Stimulated activated CD4-positive, alpha-beta T cell treated with anti-CD3 and anti-CD28 coated beads, Interleukin-1b, Interleukin-23, amount 100 ng/mL, for 48 hours (primary cell): ENCODE measurements at regions not wholly inside any gene's neighbourhood (a gene's known extent, or its start where the extent isn't known, plus 50 kb on each side); places are given as distances from the start of the nearest gene placed in this dataset.
"Not testable (repeated sequence)": the region's sequence is repeated elsewhere in the genome, so short reads cannot be mapped to it uniquely, and the experiment has no call there.

Experiments
- DNase-seq: peaks from one replicate; pipeline ENCODE4 v3.0.0-alpha.2; 2020

- DNase-seq, result no peak
Observed at GRCh38 chr3:168738527-168739325, 643.0 kb upstream of the GOLIM4 start.

DNA sequence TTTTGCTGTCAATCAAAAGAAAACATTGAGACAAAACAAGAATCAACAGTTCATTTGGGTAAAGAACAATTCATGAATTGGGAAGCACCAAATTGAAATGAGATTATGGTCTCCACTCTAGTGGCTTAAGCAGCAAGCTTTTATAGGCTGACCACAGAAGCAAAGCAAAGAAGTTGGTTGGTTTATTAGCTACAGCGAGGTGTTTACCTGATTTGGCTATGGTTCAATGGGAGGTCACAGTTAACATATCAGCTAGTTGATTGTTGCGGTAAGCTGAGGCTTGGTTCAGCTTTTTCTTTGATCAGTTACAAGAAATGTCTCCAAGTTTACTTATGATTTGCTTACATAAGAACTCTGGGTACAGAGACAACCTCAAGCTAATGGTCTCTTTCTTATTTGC is 640.5 kb upstream of the GOLIM4 start:
- no peak for DNase-seq

DNA sequence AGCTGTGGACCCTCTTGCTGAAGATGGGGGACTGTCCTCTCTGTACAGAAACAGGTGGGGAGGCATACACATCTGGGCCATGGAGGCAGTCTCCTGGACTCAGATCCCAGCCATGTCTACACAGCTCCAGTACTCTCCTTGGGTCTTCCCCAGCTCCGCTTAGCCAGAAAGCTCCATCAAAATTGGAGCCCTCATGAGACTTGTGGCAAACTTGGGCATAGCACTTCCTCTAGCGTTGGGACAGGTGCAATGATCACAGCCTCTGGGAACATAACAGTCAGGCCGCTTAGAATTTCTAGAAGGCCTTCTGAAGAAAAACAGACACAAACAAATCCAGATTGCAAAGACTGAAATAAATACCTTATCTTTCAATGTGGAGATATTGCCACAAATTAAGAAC is 634.3 kb upstream of the GOLIM4 start:
- DNase-seq, result no peak

GRCh38 chr3:168722091-168722490 is 626.4 kb upstream of the GOLIM4 start:
- no peak for DNase-seq

- no peak for DNase-seq
Observed at GRCh38 chr3:168714609-168715240, 619.0 kb upstream of the GOLIM4 start.

- no peak for DNase-seq
Observed at GRCh38 chr3:168709073-168709472, 613.3 kb upstream of the GOLIM4 start.

DNA sequence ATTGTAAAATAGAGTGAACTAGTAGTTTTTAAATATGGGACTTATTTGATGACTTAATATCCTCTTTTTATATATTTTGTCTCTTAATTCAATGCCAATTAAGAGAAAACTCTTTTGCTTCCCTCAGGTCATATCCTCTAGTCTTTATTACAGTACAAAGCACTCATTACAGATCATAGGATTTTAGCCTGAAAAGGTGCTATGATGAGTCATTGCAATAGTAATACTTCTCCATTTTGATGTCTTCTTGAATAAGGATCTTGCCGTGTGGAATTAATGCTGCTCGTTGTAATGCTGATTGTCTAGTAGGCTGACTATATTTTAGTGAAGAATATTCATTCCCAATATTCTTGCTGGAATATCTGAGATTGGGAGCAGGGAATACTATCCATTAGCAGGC is 612.2 kb upstream of the GOLIM4 start:
- DNase-seq, result no peak

DNA sequence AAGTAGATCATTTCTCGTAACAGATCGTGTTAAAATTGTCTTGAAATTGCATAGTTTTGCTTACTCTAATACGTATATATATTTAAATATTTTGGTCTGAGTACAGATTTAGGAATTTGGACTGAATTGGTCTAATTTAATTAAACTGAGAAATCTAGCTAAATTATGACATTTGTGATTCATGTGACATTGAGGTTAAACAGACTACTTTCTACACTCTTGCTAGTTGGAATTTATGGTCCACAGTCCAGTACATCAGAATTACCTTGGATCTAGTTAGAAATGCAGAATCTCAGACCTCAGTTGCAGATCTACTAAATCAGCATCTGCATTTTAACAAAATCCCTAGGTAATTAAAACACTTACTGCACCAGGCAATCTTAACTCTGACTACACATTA is 609.7 kb upstream of the GOLIM4 start:
- no peak for DNase-seq

GRCh38 chr3:168696051-168696450 is 600.3 kb upstream of the GOLIM4 start:
- DNase-seq, result no peak

- no peak for DNase-seq
Observed at GRCh38 chr3:168693870-168694269, 598.1 kb upstream of the GOLIM4 start.

DNA sequence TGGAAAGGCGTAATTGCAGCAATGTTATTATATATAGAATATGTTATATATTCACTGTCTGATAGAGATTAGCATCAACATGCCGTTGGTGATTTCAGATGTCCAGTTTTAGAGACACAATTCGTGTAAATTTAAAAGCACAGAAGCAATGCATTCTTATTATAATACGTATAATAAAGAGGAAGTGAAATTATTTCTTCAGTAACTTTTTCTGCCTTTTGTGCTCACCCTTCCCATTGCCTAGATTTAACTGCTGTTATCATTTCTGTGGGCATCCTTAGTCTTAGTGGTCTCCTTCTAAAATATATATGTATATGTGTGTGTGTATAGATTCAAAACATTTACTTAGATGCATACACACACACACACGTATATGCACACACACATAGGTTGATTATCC is 592.5 kb upstream of the GOLIM4 start:
- DNase-seq, result no peak

GRCh38 chr3:168684519-168684918 is 588.8 kb upstream of the GOLIM4 start:
- no peak for DNase-seq

DNA sequence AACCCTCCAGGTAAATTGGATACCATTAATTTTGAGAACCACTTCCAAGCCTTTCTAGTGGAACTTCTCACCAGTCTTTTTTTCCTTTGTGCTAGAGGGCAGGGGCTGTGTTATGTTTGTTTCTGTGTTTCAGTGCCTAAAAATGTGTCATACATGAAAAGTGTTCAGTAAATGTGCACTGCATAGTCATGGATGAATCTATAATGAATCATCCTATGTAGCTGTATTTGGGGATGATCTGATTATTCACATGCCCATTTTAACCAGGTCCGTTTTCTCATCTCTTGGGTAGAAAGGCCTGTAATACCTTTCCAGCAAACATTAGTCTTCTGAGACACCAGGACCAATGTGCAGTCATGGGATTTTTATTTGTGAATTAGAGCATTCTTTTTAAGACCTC is 583.0 kb upstream of the GOLIM4 start:
- DNase-seq, result no peak

DNA sequence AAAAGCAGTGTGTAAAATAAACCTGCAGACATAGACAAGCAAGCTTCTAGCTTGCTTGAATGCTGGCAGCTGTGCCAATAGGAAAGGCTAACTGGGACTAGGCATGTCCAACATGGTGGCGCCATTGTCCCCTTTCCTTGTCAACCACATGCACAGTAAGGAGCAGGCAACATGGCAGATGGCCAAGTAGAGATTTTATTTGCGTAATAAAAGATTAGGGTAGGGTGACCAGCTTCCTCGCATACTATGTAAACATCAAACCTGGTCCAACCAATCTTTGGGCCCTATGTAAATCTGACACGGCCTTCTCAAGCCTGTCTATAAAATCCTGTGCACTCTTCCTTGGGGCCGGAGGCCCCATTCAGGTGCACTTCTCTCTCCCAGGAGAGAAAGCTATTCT is 575.4 kb upstream of the GOLIM4 start:
- no peak for DNase-seq

- not testable (repeated sequence) for DNase-seq
Observed at GRCh38 chr3:168660879-168661657, 565.3 kb upstream of the GOLIM4 start.

DNA sequence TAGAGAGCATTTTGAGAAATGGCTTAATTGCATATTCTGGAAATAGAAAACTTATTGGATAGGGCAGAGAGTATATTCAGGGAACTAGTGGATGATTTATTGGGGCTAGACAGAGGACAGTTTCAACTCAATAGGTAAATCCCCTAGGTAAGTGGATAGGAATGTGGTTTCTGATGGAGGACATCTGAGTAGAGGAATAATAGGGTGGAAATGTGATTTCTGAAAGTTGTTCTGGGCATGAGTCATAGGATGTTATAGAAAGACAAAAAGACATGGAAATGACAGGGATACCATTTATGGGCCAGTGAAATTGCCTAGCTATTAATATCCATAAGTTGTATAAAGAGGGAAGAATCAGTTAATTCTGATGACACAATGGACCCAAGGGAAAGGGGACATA is 563.3 kb upstream of the GOLIM4 start:
- DNase-seq, result no peak

DNA sequence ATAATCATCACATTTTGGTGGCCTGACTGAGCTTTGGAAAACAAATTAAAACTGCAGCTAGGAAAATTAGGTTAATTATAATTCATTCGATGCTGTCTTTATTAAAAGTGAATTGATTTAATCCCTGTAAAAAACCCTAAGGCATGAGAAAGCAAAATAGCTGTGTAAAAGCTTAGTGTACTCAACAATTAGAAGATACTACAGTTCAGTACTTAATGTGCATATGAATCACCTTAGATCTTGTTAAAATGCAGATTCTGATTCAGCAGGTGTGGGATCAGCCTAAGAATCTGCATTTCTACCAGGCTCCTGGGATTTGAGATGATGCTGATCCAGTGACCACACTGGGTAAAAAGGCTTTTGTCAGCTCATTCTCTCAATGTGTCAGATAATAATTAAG is 559.9 kb upstream of the GOLIM4 start:
- DNase-seq, result no peak

DNA sequence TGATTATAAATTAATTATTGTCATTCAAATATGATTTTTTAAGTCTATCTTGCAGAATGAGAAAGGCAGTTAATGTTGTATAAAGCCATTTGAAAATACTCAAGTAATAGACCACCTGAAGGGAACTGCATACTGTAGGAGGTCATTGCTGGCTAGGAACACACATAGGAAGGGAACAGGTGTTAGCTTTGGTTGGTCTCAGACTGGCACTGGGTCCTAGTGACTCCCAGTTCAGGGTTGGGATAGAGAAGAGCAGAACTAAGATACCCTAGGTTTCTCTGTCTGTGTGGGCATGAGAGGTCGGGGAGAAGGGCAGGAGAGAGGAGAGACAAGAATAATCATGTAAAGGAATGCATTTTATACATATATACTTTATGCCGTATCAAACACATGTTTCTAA is 559.0 kb upstream of the GOLIM4 start:
- no peak for DNase-seq

DNA sequence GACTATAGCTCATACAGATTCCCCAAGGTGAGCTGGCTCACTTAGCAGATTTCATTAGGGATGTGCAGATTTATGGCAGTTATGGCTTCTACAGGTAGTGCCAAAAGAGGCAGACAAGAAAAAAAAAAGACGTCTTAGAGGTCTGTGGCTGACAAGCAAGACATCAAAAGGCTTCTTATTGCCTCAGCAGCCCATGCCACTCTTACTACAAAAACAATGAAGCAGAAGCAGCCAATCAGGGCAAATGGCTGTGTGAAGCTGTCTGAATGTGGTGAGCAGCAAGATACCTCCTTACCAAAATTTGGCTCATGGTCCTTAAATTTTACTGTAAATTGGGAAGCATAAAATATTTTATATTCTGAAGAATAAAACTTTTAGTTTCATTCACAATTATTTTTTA is 557.5 kb upstream of the GOLIM4 start:
- DNase-seq, result no peak

DNA sequence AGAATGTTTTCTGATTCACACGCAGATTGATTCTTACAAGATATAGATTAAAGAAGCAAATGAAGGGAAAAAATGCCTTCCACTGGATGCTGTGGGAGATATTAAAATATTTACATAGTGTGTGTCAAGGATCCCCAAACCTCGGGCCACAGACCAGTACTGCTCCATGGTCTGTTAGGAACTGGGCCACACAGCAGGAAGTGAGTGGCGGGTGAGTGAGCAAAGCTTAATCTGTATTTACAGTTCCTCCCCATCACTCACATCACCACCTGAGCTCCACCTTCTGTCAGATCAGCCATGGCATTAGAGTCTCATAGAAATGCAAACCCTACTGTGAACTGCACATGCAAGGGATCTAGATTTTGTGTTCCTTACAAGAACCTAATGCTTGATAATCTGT is 552.6 kb upstream of the GOLIM4 start:
- DNase-seq, result no peak

DNA sequence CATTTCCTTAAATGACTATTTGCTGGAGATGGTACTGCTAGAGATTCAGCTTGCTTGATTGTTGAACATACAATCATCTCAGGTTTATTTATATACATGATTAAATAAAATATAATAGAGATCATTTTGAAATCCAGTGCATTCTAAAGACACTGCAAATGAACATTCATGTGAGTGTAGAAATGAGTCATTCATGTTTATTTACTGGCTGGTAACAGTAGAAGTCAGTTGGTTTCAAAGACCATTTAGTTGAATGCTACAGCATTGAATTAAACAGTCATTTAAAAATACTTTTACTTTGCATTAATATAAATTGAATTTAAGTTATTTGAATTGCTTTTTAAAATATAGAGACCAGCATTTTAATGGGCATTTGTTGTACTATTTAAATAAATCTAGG is 551.9 kb upstream of the GOLIM4 start:
- no peak for DNase-seq

GRCh38 chr3:168645180-168645579 is 549.5 kb upstream of the GOLIM4 start:
- no peak for DNase-seq

DNA sequence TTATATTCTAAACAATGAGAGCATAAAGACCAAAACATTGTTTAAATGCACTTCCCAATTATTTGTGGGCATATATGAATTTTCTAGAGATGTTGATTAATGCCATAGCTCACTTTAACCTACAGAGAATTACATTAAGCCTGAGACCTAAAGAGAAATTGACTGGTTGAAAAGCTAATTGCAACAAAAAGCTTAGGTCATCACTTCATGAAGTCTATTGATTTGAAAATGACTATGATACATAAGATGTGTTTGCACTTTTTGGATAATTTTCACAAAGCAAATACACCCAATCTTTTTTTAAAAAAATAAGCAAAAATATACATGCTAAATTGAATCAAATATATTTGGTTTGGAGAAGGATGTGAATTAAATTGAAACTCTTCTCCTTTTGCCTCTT is 532.8 kb upstream of the GOLIM4 start:
- DNase-seq, result no peak

- DNase-seq, result no peak
Observed at GRCh38 chr3:168625477-168625876, 529.8 kb upstream of the GOLIM4 start.
